ENCODE measurements at regions not wholly inside any gene's neighbourhood (a gene's known extent, or its start where the extent isn't known, plus 50 kb on each side); places are given as distances from the start of the nearest gene placed in this dataset.

DNA sequence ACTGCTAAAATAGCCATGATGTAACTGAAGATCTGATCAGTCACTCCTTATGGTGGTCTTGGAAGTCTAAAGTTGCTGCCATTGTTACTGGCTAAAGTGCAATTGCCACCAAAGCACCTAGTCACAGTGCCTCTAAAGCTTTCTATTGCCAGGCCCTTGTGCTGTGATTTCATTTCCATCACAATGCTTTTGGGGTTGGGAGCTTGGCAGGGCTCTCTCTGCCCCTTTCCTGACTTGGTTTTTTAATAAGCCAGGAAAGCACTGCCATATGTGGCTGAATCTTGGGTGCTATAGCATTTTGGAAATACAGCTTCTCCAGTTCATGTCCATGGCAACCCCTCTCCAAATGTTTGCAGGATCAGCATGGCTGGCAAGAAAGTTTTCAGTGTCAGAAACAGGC, 1712.4 kb upstream of the TENM3 start (continued):
- TF ChIP-seq EP300 (IDR thresholded peaks at IDR 0.05; ENCODE audit: borderline replicate concordance in 1 of 2, control insufficient read depth in 1 of 2, low read depth in 2 of 2, low read length in 2 of 2) (no peak), ZSCAN29 (IDR thresholded peaks at IDR 0.05) (no peak), NRF1 (conservative IDR thresholded peaks at IDR 0.05; ENCODE audit: low read depth, low read length) (no peak), PAX5 (IDR thresholded peaks at IDR 0.05; ENCODE audit: borderline replicate concordance, low read depth, low read length) (no peak)

DNA sequence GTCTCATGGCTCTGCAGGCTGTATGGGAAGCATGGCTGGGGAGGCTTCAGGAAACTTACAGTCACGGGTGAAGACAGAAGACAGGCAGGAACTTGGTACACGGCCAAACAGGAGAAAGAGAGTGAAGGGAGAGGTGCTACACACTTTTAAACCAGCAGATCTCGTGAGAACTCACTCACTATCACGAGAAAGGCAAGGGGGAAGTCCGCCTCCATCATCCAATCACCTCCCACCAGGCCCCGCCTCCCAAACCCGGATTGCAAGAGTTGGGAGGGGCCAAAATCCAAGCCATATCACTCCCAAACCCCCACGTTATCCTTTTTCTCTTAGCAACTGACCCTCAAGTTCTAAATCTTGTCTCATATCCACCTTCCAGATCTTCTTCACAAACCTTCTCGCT, 1710.5 kb upstream of the TENM3 start:
- ChIA-PET RAD21 (ENCODE audit: unreplicated experiment) (no interaction called here), SMC1A (ENCODE audit: uncharacterized antibody, unreplicated experiment) (no interaction called here), POLR2A (no interaction called here), CTCF (no interaction called here)
- no TSS peak for BruUV-seq (replicated peaks)
- Histone ChIP-seq H3K4me3 (no peak overlapping the region), H3K27ac (ENCODE audit: control insufficient read depth, insufficient read depth) (no peak overlapping the region), H3K4me1 (ENCODE audit: control insufficient read depth, insufficient read depth, low read length) (no peaks in the 10 kb centered on the region), H3K79me2 (ENCODE audit: control insufficient read depth, insufficient read depth, low read length) (no peaks in the 10 kb centered on the region), H4K20me1 (ENCODE audit: control insufficient read depth, insufficient read depth) (no peaks in the 10 kb centered on the region), H3K36me3 (ENCODE audit: control insufficient read depth in 2 of 2, insufficient read depth in 2 of 2, low read length in 1 of 2) (no peaks in the 10 kb centered on the region), H2AFZ (ENCODE audit: control insufficient read depth, low read depth, low read length) (no peak overlapping the region), H3K4me2 (ENCODE audit: control insufficient read depth, insufficient read depth) (no peak overlapping the region), H3K9me3 (replicated peaks; ENCODE audit: control insufficient read depth, insufficient read depth, low read length) (no peaks in the 10 kb centered on the region), H3K27me3 (replicated peaks in 1 of 2; ENCODE audit: control insufficient read depth in 2 of 2, insufficient read depth in 2 of 2, low read length in 1 of 2) (no peaks in the 10 kb centered on the region), H3K9ac (ENCODE audit: control insufficient read depth, insufficient read depth, low read length) (no peak overlapping the region)
- ATAC-seq (no peak), DNase-seq (ENCODE audit: low read depth, low spot score) (no peak), FAIRE-seq (no peak)
- in situ Hi-C loops (cut with MboI) (no loop called here), intact Hi-C loops (cut with micrococcal nuclease; ENCODE audit: unreplicated experiment) (no loop called here)
- 15% methylated on average over 9 of the region's 9 CpGs for WGBS (ENCODE audit: insufficient coverage, insufficient replicate concordance, low lambda C conversion rate, missing lambda C conversion rate)
- no peak for TF ChIP-seq ZNF207 (IDR thresholded peaks at IDR 0.05; ENCODE audit: borderline replicate concordance)
- TF ChIP-seq TCF12 (IDR thresholded peaks at IDR 0.05; ENCODE audit: low read depth, low read length): no peak
- no peak for TF ChIP-seq EP300 (IDR thresholded peaks at IDR 0.05; ENCODE audit: borderline replicate concordance in 1 of 2, control insufficient read depth in 1 of 2, low read depth in 2 of 2, low read length in 2 of 2)
- no peak for TF ChIP-seq MYB (IDR thresholded peaks at IDR 0.05; ENCODE audit: borderline replicate concordance, low read depth, low read length)
- TF ChIP-seq, protein P1, sequence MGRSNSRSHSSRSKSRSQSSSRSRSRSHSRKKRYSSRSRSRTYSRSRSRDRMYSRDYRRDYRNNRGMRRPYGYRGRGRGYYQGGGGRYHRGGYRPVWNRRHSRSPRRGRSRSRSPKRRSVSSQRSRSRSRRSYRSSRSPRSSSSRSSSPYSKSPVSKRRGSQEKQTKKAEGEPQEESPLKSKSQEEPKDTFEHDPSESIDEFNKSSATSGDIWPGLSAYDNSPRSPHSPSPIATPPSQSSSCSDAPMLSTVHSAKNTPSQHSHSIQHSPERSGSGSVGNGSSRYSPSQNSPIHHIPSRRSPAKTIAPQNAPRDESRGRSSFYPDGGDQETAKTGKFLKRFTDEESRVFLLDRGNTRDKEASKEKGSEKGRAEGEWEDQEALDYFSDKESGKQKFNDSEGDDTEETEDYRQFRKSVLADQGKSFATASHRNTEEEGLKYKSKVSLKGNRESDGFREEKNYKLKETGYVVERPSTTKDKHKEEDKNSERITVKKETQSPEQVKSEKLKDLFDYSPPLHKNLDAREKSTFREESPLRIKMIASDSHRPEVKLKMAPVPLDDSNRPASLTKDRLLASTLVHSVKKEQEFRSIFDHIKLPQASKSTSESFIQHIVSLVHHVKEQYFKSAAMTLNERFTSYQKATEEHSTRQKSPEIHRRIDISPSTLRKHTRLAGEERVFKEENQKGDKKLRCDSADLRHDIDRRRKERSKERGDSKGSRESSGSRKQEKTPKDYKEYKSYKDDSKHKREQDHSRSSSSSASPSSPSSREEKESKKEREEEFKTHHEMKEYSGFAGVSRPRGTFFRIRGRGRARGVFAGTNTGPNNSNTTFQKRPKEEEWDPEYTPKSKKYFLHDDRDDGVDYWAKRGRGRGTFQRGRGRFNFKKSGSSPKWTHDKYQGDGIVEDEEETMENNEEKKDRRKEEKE (IDR thresholded peaks at IDR 0.05): no peak
- no peak for TF ChIP-seq STAT1 (conservative IDR thresholded peaks at IDR 0.05)
- TF ChIP-seq FOXK2 (IDR thresholded peaks at IDR 0.05): no peak
- TF ChIP-seq SIN3A (IDR thresholded peaks at IDR 0.05; ENCODE audit: low read depth, low read length): no peak
- no peak for TF ChIP-seq LARP7 (IDR thresholded peaks at IDR 0.05)
- TF ChIP-seq, protein P2, sequence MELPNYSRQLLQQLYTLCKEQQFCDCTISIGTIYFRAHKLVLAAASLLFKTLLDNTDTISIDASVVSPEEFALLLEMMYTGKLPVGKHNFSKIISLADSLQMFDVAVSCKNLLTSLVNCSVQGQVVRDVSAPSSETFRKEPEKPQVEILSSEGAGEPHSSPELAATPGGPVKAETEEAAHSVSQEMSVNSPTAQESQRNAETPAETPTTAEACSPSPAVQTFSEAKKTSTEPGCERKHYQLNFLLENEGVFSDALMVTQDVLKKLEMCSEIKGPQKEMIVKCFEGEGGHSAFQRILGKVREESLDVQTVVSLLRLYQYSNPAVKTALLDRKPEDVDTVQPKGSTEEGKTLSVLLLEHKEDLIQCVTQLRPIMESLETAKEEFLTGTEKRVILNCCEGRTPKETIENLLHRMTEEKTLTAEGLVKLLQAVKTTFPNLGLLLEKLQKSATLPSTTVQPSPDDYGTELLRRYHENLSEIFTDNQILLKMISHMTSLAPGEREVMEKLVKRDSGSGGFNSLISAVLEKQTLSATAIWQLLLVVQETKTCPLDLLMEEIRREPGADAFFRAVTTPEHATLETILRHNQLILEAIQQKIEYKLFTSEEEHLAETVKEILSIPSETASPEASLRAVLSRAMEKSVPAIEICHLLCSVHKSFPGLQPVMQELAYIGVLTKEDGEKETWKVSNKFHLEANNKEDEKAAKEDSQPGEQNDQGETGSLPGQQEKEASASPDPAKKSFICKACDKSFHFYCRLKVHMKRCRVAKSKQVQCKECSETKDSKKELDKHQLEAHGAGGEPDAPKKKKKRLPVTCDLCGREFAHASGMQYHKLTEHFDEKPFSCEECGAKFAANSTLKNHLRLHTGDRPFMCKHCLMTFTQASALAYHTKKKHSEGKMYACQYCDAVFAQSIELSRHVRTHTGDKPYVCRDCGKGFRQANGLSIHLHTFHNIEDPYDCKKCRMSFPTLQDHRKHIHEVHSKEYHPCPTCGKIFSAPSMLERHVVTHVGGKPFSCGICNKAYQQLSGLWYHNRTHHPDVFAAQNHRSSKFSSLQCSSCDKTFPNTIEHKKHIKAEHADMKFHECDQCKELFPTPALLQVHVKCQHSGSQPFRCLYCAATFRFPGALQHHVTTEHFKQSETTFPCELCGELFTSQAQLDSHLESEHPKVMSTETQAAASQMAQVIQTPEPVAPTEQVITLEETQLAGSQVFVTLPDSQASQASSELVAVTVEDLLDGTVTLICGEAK (IDR thresholded peaks at IDR 0.05; ENCODE audit: borderline replicate concordance): no peak
- TF ChIP-seq MEF2B (IDR thresholded peaks at IDR 0.05; ENCODE audit: partially characterized antibody, poor library complexity, severe bottlenecking): no peak
- no peak for TF ChIP-seq SMAD5 (IDR thresholded peaks at IDR 0.05; ENCODE audit: low read depth)
- no peak for TF ChIP-seq KDM1A (IDR thresholded peaks at IDR 0.05; ENCODE audit: borderline replicate concordance)
- TF ChIP-seq BMI1 (IDR thresholded peaks at IDR 0.05; ENCODE audit: borderline replicate concordance): no peak

Data from GM12878 (cell line).